BJ (cell line): ENCODE measurements at regions not wholly inside any gene's neighbourhood (a gene's known extent, or its start where the extent isn't known, plus 50 kb on each side); places are given as distances from the start of the nearest gene placed in this dataset.

Source experiments
- CTCF ChIA-PET: fragments of 350-600 bp; formaldehyde crosslinking; extraction: SDS; loops from one replicate; lab custom pipeline; 2021; ENCODE audit warnings: antibody characterized with exemption, inconsistent platforms; lab: Yijun Ruan, JAX
- POLR2A ChIA-PET: fragments of 300-600 bp; sonication (Branson Sonifier 250); formaldehyde crosslinking; extraction: SDS; loops from one replicate; lab custom pipeline; 2021; ENCODE audit warnings: antibody characterized with exemption; lab: Charles Lee
- DNase-seq: peaks from one replicate; pipeline ENCODE4 v3.0.0-alpha.2; 2011; ENCODE audit warnings: low read depth
- H3K27me3 ChIP-seq: 2 replicates; pipeline ENCODE4 v1.6.0; 2011; ENCODE audit warnings: low read length; ENCODE audit not compliant: control insufficient read depth, insufficient read depth
- H3K36me3 ChIP-seq: 2 replicates; pipeline ENCODE4 v1.5.1; 2011; ENCODE audit warnings: low read length; ENCODE audit not compliant: control insufficient read depth, insufficient read depth
- H3K4me3 ChIP-seq: 2 replicates; pipeline ENCODE4 v1.5.1; 2011; ENCODE audit warnings: low read depth, mild to moderate bottlenecking, control low read depth, low read length
- CTCF ChIP-seq: IDR thresholded peaks from 2 replicates; pipeline ENCODE4 v1.5.1; 2011; ENCODE audit warnings: low read depth, mild to moderate bottlenecking, control low read depth, inconsistent platforms, low read length, moderate library complexity; ENCODE audit not compliant: insufficient read depth

- Histone ChIP-seq H3K27me3 (no peaks in the 10 kb centered on the region), H3K4me3 (no peak overlapping the region), H3K36me3 (no peaks in the 10 kb centered on the region)
- ChIA-PET CTCF (no interaction called here), POLR2A (no interaction called here)
- no peak for DNase-seq
- TF ChIP-seq CTCF = no peak
Measured at GRCh38 chr2:228902176-228902575, 368.9 kb downstream of the PID1 start.

- Histone ChIP-seq H3K27me3 (no peaks in the 10 kb centered on the region), H3K36me3 (no peaks in the 10 kb centered on the region), H3K4me3 (no peak overlapping the region)
- DNase-seq = peak; percentile 35
- TF ChIP-seq CTCF = no peak
- POLR2A ChIA-PET = no interaction called here
- CTCF ChIA-PET = no interaction called here
Measured at GRCh38 chr2:228901531-228901930, 369.6 kb downstream of the PID1 start.

GRCh38 chr2:228878138-228878537 lies 392.9 kb downstream of the PID1 start:
- ChIA-PET POLR2A (no interaction called here), CTCF (no interaction called here)
- TF ChIP-seq CTCF = no peak
- no peak for DNase-seq
- Histone ChIP-seq H3K4me3 (no peak overlapping the region), H3K27me3 (no peaks in the 10 kb centered on the region), H3K36me3 (no peaks in the 10 kb centered on the region)

- Histone ChIP-seq H3K4me3 (no peak overlapping the region), H3K27me3 (no peaks in the 10 kb centered on the region), H3K36me3 (no peaks in the 10 kb centered on the region)
- no peak for TF ChIP-seq CTCF
- POLR2A ChIA-PET = no interaction called here
- CTCF ChIA-PET = interaction anchor here (0.5 kb wide), 1 partner anchor 31 kb away, joined by 4 read pairs; no protein-coding TSS in a partner anchor
- no peak for DNase-seq
Measured at GRCh38 chr2:228876276-228876675, 394.8 kb downstream of the PID1 start.

GRCh38 chr2:228875152-228875900 lies 395.8 kb downstream of the PID1 start:
- Histone ChIP-seq H3K27me3 (no peaks in the 10 kb centered on the region), H3K36me3 (no peaks in the 10 kb centered on the region), H3K4me3 (no peak overlapping the region)
- peak; percentile 65 for DNase-seq
- POLR2A ChIA-PET = interaction anchor here (0.5 kb wide), 1 partner anchor 31 kb away, joined by 3 read pairs; no protein-coding TSS in a partner anchor
- no peak for TF ChIP-seq CTCF
- CTCF ChIA-PET = no interaction called here
